Ishikawa (cell line): ENCODE measurements at regions not wholly inside any gene's neighbourhood (a gene's known extent, or its start where the extent isn't known, plus 50 kb on each side); places are given as distances from the start of the nearest gene placed in this dataset.

Experiments
- CEBPB ChIP-seq: IDR thresholded peaks from 2 replicates; pipeline ENCODE4 v1.6.1; 2012
- CREB1 ChIP-seq: IDR thresholded peaks from 2 replicates; pipeline ENCODE4 v1.6.1; 2012; ENCODE audit warnings: low read depth
- EGR1 ChIP-seq: IDR thresholded peaks from 2 replicates; pipeline ENCODE4 v1.6.1; 2012
- EP300 ChIP-seq: IDR thresholded peaks from 2 replicates; pipeline ENCODE4 v1.6.1; 2012; ENCODE audit warnings: borderline replicate concordance
- FOXM1 ChIP-seq: IDR thresholded peaks from 2 replicates; pipeline ENCODE4 v1.6.1; 2012; ENCODE audit warnings: low read depth, borderline replicate concordance
- NFIC ChIP-seq: IDR thresholded peaks from 2 replicates; pipeline ENCODE4 v1.6.1; 2012
- RAD21 ChIP-seq: IDR thresholded peaks from 2 replicates; pipeline ENCODE4 v1.6.1; 2012; ENCODE audit warnings: low read depth
- TAF1 ChIP-seq: IDR thresholded peaks from 2 replicates; pipeline ENCODE4 v1.6.1; 2012; ENCODE audit warnings: low read depth, mild to moderate bottlenecking
- TCF12 ChIP-seq: IDR thresholded peaks from 2 replicates; pipeline ENCODE4 v1.6.1; 2012; ENCODE audit warnings: low read depth
- TEAD4 ChIP-seq: IDR thresholded peaks from 2 replicates; pipeline ENCODE4 v1.6.1; 2012
- YY1 ChIP-seq: IDR thresholded peaks from 2 replicates; pipeline ENCODE4 v1.6.1; 2012; ENCODE audit warnings: low read depth
- ZBTB7A ChIP-seq: IDR thresholded peaks from 2 replicates; pipeline ENCODE4 v1.6.1; 2012; ENCODE audit warnings: low read depth
- TF ChIP-seq, protein P1 (sequence below): IDR thresholded peaks from 2 replicates; pipeline ENCODE4 v1.6.1; 2012
- TF ChIP-seq, protein P2 (sequence below): IDR thresholded peaks from 2 replicates; pipeline ENCODE4 v1.6.1; 2012; ENCODE audit warnings: low read depth, mild to moderate bottlenecking
- TF ChIP-seq, protein P3 (sequence below): IDR thresholded peaks from 2 replicates; pipeline ENCODE4 v1.6.1; 2012

DNA sequence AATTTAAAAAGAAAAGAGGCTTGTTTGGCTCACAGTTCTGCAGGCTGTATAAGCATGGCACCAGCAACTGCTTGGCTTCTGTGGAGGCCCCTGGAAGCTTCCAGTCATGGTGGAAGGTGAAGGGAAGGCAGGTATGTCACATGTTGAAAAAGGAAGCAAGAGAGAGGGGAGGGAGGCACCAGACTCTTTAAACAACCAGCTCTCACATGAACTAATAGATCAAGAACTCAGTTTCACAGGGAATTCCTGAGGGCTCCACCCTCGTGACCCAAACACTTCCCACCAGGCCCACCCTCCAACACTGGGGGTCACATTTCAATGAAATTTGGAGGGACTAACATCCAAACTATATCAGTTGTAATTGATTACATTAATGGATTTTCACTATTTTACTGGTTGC, 127.9 kb upstream of the MLIP start:
- no peak for TF ChIP-seq FOXM1
- TF ChIP-seq, protein P1, sequence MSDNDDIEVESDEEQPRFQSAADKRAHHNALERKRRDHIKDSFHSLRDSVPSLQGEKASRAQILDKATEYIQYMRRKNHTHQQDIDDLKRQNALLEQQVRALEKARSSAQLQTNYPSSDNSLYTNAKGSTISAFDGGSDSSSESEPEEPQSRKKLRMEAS: no peak
- TF ChIP-seq TCF12: no peak
- TF ChIP-seq RAD21: no peak
- TF ChIP-seq CREB1: no peak
- TF ChIP-seq, protein P2, sequence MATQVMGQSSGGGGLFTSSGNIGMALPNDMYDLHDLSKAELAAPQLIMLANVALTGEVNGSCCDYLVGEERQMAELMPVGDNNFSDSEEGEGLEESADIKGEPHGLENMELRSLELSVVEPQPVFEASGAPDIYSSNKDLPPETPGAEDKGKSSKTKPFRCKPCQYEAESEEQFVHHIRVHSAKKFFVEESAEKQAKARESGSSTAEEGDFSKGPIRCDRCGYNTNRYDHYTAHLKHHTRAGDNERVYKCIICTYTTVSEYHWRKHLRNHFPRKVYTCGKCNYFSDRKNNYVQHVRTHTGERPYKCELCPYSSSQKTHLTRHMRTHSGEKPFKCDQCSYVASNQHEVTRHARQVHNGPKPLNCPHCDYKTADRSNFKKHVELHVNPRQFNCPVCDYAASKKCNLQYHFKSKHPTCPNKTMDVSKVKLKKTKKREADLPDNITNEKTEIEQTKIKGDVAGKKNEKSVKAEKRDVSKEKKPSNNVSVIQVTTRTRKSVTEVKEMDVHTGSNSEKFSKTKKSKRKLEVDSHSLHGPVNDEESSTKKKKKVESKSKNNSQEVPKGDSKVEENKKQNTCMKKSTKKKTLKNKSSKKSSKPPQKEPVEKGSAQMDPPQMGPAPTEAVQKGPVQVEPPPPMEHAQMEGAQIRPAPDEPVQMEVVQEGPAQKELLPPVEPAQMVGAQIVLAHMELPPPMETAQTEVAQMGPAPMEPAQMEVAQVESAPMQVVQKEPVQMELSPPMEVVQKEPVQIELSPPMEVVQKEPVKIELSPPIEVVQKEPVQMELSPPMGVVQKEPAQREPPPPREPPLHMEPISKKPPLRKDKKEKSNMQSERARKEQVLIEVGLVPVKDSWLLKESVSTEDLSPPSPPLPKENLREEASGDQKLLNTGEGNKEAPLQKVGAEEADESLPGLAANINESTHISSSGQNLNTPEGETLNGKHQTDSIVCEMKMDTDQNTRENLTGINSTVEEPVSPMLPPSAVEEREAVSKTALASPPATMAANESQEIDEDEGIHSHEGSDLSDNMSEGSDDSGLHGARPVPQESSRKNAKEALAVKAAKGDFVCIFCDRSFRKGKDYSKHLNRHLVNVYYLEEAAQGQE: no peak
- TF ChIP-seq, protein P3, sequence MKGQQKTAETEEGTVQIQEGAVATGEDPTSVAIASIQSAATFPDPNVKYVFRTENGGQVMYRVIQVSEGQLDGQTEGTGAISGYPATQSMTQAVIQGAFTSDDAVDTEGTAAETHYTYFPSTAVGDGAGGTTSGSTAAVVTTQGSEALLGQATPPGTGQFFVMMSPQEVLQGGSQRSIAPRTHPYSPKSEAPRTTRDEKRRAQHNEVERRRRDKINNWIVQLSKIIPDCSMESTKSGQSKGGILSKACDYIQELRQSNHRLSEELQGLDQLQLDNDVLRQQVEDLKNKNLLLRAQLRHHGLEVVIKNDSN: no peak

DNA sequence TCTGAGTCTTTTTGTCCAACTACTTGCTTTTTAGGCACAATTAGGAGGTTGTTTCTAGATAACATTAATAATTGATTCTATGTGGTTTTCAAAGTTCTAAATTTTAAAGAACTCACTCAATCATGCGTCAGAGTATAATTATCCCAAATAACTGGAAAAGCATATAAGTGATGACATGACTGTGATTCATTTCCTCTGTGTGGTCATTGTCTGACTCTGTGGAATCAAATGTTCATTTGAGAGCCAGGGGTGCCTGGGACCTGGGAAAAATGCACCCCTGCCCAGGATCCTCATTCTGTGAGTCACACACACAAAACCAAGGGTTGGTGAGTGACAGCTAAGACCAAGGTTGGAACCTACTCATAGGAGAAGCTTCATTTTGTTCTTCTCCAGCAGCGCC, 127.1 kb upstream of the MLIP start:
- TF ChIP-seq NFIC: no peak
- TF ChIP-seq EP300: peak; percentile 45; the same call in 1 of the 2 replicates
- TF ChIP-seq CREB1: no peak

DNA sequence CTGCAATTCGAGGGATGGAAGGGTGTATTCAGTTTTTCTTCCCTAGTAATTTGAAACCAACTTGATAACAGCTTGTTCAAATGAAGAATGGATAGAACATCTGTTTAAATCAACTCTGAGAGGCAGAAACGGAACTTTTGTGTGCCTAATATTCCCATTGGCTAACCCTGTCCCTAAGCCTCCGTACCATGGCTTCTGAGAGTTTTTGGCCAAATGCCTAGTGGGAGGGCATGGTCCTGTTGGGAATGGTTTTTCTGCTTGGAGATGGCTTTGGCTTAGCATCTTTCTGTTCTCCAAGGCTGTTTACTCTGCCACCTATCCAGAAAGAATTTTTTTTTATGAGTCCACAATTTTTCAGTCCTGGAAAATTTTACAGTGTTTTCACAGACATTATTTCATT, 126.7 kb upstream of the MLIP start:
- TF ChIP-seq EGR1: no peak
- TF ChIP-seq NFIC: no peak
- TF ChIP-seq EP300: no peak
- TF ChIP-seq TAF1: no peak
- TF ChIP-seq, protein P3: no peak
- TF ChIP-seq CREB1: no peak
- TF ChIP-seq ZBTB7A: no peak
- TF ChIP-seq RAD21: no peak
- no peak for TF ChIP-seq TEAD4
- TF ChIP-seq FOXM1: no peak
- TF ChIP-seq, protein P2: no peak
- no peak for TF ChIP-seq YY1
- TF ChIP-seq, protein P1: no peak
- no peak for TF ChIP-seq TCF12
- no peak for TF ChIP-seq CEBPB

DNA sequence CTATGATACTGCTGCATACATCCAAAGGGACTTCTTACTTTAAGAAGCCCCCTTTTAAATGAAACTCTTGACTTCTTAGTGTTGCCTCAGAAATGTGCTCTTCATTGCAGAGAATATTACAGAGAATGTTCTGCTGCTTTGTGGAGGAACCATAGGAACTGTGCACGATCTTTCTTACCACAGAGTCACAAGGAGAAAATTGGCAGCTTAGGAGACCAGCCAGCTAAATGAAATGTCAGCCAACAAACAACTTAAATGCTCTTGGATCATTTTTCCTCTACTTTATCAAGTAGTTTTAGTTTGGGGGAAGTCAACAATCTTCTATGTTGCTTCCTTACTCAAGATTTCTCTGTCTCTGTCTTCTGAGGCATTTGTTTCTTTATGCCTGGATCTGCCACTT, 125.9 kb upstream of the MLIP start:
- TF ChIP-seq RAD21 (no peak), YY1 (no peak), NFIC (no peak), EGR1 (no peak)

DNA sequence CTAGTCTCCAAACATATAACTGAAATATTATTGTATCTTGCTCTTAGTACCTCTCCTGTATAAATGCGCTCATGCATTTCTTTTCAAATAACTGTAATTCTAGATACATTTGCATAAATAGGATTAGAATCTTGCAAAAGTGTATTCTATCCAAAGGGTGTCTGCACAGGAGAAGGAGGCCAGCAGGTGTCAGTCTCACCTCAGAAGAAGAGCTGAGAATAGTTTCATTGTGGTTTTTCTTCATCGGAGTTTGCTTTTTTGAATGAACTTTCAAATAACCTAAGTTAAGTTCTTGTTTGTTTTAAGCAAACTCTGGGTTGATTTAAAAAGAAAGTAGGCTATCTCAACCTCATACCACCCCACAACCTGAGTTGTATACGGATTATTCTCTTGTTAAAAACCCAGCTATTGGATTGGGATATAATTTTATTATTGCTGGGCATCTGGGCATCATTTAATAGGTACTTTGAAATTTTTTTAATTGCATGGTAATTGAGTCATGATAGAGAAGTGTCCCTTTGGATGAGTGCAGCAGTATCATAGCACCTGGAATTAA, 125.0 kb upstream of the MLIP start:
- TF ChIP-seq CEBPB (no peak), EP300 (no peak), FOXM1 (no peak), TCF12 (no peak), RAD21 (peak; percentile 91), EGR1 (no peak), TEAD4 (no peak)
- TF ChIP-seq, protein P1: no peak

DNA sequence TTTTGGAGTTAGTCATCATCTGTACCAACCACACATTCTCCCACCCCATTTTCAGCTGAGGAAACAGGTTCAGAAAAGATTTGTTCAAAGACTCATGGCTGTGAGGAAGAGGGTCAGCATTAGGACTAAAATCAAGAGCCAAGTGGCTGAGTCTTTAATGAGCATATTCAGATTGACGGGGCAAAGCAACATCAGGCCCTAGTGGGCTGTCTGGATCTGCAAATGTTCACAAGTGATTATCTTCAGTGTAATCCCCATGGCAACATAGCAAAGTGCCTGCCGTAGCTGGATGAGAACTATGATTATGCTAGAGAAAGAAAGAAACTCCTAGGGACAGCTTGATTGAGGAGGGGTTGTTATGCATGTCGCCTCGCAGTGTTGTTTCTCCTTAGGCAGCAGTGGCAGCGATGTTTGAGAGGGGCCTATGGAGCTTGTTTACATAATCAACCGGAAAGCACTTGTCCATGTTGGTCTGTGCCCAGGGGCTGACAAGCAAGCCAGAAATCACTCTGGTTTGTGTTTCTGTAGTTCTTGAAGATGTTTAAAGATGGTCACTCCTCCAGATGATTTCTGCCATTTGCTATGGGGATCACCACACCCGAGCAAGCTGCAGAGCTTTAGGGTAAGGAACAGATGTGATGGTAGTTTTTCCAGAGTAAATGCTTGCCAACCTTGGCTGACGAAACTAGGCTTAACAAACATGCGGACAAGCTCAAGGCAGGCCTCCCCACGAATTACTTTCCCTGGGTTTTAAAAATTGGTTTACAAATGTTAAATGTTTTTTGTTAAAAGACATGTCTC, 124.3 kb upstream of the MLIP start:
- TF ChIP-seq, protein P3: no peak
- TF ChIP-seq FOXM1: no peak
- TF ChIP-seq TAF1: no peak
- TF ChIP-seq CREB1: no peak
- no peak for TF ChIP-seq NFIC
- TF ChIP-seq RAD21: no peak
- TF ChIP-seq, protein P2: no peak
- TF ChIP-seq CEBPB: no peak
- TF ChIP-seq EGR1: no peak
